ENCODE measurements at regions not wholly inside any gene's neighbourhood (a gene's known extent, or its start where the extent isn't known, plus 50 kb on each side); places are given as distances from the start of the nearest gene placed in this dataset.

GRCh38 chr4:26030260-26030667 lies 116.2 kb downstream of the SMIM20 start:
- DNase-seq = no peak
- H3K27me3 ChIP-seq (replicated peaks in 1 of 4; ENCODE audit: control extremely low read depth in 1 of 4, control insufficient read depth in 3 of 4, insufficient read depth in 4 of 4, low read length in 3 of 4) = peaks cover 0 to 17% (median 3%) of the 10 kb centered on the region in 4 experiments
- no peaks in the 10 kb centered on the region for H4K20me1 ChIP-seq (ENCODE audit: control insufficient read depth, insufficient read depth, low read length, poor library complexity, severe bottlenecking)
- WGBS (ENCODE audit: insufficient coverage) = 80% methylated on average over 1 of the region's 5 CpGs
- no peaks in the 10 kb centered on the region for H3K79me2 ChIP-seq (ENCODE audit: control insufficient read depth, insufficient read depth, low read length)
- ChIA-PET CTCF (interaction anchor here (0.9 to 3.5 kb wide), 10 partner anchors 10 to 381 kb away, joined by 3 to 14 read pairs (median 4); no protein-coding TSS in a partner anchor), POLR2A (no interaction called here)
- no peak overlapping the region for H2AFZ ChIP-seq (ENCODE audit: insufficient read depth, low read depth, low read length, poor library complexity, severe bottlenecking)
- H3K4me1 Mint-ChIP-seq = peaks cover 6% of the 10 kb centered on the region
- no peaks in the 10 kb centered on the region for H3K9me3 ChIP-seq (ENCODE audit: control extremely low read depth in 1 of 3, control insufficient read depth in 2 of 3, insufficient read depth in 1 of 3, low read length in 2 of 3)
- H3K4me2 ChIP-seq (replicated peaks; ENCODE audit: low read depth, low read length, poor library complexity, severe bottlenecking) = no peak overlapping the region
- H3K27ac ChIP-seq (ENCODE audit: low read length in 2 of 2) = no peak overlapping the region
- intact Hi-C loops (cut with micrococcal nuclease) = no loop called here
- no peaks in the 10 kb centered on the region for H3K9me3 Mint-ChIP-seq (ENCODE audit: insufficient read depth)
- no peak overlapping the region for H3K27ac Mint-ChIP-seq
- peaks cover 5 to 8% of the 10 kb centered on the region in 2 donors for H3K4me1 ChIP-seq (ENCODE audit: control insufficient read depth in 2 of 2, insufficient read depth in 2 of 2, low read length in 2 of 2)
- peaks cover 13% of the 10 kb centered on the region for H3K27me3 Mint-ChIP-seq
- no peaks in the 10 kb centered on the region for H3K36me3 ChIP-seq (replicated peaks in 1 of 2; ENCODE audit: control extremely low read depth in 1 of 2, control insufficient read depth in 1 of 2, extremely low read depth in 1 of 2, insufficient read depth in 2 of 2, low read length in 1 of 2)
- H3K4me3 ChIP-seq (ENCODE audit: control extremely low read depth in 1 of 5, extremely low read depth in 1 of 5, insufficient read depth in 1 of 5, low read depth in 2 of 5, low read length in 4 of 5) = no peak overlapping the region
- no peak for ATAC-seq (ENCODE audit: low read depth)
- H3K4me3 Mint-ChIP-seq = no peak overlapping the region
- TF ChIP-seq CTCF (IDR thresholded peaks at IDR 0.05) (no peak), EZH2 (IDR thresholded peaks at IDR 0.05; ENCODE audit: borderline replicate concordance, insufficient read depth, low read depth, low read length, poor library complexity, severe bottlenecking) (no peak)
- H3K9ac ChIP-seq (ENCODE audit: low read length) = no peak overlapping the region

- no peaks in the 10 kb centered on the region for H3K79me2 ChIP-seq (ENCODE audit: control insufficient read depth, insufficient read depth, low read length)
- Mint-ChIP-seq H3K27ac (no peak overlapping the region), H3K4me3 (no peak overlapping the region), H3K9me3 (ENCODE audit: insufficient read depth) (no peaks in the 10 kb centered on the region), H3K4me1 (peaks cover 6% of the 10 kb centered on the region), H3K27me3 (peaks cover 13% of the 10 kb centered on the region)
- H3K4me1 ChIP-seq (ENCODE audit: control insufficient read depth in 2 of 2, insufficient read depth in 2 of 2, low read length in 2 of 2) = peaks cover 5 to 8% of the 10 kb centered on the region in 2 donors
- POLR2A ChIA-PET = no interaction called here
- no peak overlapping the region for H3K27ac ChIP-seq (ENCODE audit: low read length in 2 of 2)
- no peaks in the 10 kb centered on the region for H3K9me3 ChIP-seq (ENCODE audit: control extremely low read depth in 1 of 3, control insufficient read depth in 2 of 3, insufficient read depth in 1 of 3, low read length in 2 of 3)
- no peak overlapping the region for H2AFZ ChIP-seq (ENCODE audit: insufficient read depth, low read depth, low read length, poor library complexity, severe bottlenecking)
- no peak for DNase-seq
- 93% methylated on average over 6 of the region's 8 CpGs for WGBS (ENCODE audit: insufficient coverage)
- no peak overlapping the region for H3K9ac ChIP-seq (ENCODE audit: low read length)
- H3K4me2 ChIP-seq (replicated peaks; ENCODE audit: low read depth, low read length, poor library complexity, severe bottlenecking) = no peak overlapping the region
- no peak for ATAC-seq (ENCODE audit: low read depth)
- CTCF ChIA-PET = interaction anchor here (0.7 to 3.5 kb wide), 8 partner anchors 31 to 428 kb away, joined by 3 to 14 read pairs (median 4); no protein-coding TSS in a partner anchor
- H4K20me1 ChIP-seq (ENCODE audit: control insufficient read depth, insufficient read depth, low read length, poor library complexity, severe bottlenecking) = no peaks in the 10 kb centered on the region
- intact Hi-C loops (cut with micrococcal nuclease) = no loop called here
- no peaks in the 10 kb centered on the region for H3K36me3 ChIP-seq (replicated peaks in 1 of 2; ENCODE audit: control extremely low read depth in 1 of 2, control insufficient read depth in 1 of 2, extremely low read depth in 1 of 2, insufficient read depth in 2 of 2, low read length in 1 of 2)
- no peak overlapping the region for H3K4me3 ChIP-seq (ENCODE audit: control extremely low read depth in 1 of 5, extremely low read depth in 1 of 5, insufficient read depth in 1 of 5, low read depth in 2 of 5, low read length in 4 of 5)
- TF ChIP-seq EZH2 (IDR thresholded peaks at IDR 0.05; ENCODE audit: borderline replicate concordance, insufficient read depth, low read depth, low read length, poor library complexity, severe bottlenecking) = no peak
- TF ChIP-seq CTCF (IDR thresholded peaks at IDR 0.05) = no peak
- H3K27me3 ChIP-seq (replicated peaks in 1 of 4; ENCODE audit: control extremely low read depth in 1 of 4, control insufficient read depth in 3 of 4, insufficient read depth in 4 of 4, low read length in 3 of 4) = peaks cover 0 to 17% (median 3%) of the 10 kb centered on the region in 4 experiments
Measured at GRCh38 chr4:26030780-26031179, 116.8 kb downstream of the SMIM20 start.
